ENCODE measurements at regions not wholly inside any gene's neighbourhood (a gene's known extent, or its start where the extent isn't known, plus 50 kb on each side); places are given as distances from the start of the nearest gene placed in this dataset.

DNA sequence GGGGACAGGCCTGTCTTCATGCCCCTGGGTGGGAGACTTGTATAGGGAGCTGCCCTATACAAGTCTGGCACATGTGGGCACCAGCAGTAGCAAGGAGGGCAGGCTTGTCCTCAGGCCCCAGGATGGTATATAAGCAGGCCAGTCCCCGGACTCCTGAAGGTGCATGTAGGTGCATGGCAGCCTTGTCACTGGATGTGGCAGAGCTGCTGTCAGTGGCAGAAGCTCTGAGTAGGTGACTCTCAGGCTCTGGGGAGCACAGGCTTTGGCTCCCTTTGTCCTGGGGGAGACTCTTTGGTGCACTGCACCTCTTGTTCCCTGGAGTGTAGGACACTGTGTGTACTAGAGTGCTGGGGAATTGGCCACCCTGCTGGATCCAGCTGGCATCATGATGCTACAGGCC is 376.7 kb upstream of the DIPK2B start (continued):
- TF ChIP-seq, protein P1, sequence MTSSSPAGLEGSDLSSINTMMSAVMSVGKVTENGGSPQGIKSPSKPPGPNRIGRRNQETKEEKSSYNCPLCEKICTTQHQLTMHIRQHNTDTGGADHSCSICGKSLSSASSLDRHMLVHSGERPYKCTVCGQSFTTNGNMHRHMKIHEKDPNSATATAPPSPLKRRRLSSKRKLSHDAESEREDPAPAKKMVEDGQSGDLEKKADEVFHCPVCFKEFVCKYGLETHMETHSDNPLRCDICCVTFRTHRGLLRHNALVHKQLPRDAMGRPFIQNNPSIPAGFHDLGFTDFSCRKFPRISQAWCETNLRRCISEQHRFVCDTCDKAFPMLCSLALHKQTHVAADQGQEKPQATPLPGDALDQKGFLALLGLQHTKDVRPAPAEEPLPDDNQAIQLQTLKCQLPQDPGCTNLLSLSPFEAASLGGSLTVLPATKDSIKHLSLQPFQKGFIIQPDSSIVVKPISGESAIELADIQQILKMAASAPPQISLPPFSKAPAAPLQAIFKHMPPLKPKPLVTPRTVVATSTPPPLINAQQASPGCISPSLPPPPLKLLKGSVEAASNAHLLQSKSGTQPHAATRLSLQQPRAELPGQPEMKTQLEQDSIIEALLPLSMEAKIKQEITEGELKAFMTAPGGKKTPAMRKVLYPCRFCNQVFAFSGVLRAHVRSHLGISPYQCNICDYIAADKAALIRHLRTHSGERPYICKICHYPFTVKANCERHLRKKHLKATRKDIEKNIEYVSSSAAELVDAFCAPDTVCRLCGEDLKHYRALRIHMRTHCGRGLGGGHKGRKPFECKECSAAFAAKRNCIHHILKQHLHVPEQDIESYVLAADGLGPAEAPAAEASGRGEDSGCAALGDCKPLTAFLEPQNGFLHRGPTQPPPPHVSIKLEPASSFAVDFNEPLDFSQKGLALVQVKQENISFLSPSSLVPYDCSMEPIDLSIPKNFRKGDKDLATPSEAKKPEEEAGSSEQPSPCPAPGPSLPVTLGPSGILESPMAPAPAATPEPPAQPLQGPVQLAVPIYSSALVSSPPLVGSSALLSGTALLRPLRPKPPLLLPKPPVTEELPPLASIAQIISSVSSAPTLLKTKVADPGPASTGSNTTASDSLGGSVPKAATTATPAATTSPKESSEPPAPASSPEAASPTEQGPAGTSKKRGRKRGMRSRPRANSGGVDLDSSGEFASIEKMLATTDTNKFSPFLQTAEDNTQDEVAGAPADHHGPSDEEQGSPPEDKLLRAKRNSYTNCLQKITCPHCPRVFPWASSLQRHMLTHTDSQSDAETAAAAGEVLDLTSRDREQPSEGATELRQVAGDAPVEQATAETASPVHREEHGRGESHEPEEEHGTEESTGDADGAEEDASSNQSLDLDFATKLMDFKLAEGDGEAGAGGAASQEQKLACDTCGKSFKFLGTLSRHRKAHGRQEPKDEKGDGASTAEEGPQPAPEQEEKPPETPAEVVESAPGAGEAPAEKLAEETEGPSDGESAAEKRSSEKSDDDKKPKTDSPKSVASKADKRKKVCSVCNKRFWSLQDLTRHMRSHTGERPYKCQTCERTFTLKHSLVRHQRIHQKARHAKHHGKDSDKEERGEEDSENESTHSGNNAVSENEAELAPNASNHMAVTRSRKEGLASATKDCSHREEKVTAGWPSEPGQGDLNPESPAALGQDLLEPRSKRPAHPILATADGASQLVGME (CRISPR knock-in tag; IDR thresholded peaks at IDR 0.05) = no peak
- TF ChIP-seq, protein P2, sequence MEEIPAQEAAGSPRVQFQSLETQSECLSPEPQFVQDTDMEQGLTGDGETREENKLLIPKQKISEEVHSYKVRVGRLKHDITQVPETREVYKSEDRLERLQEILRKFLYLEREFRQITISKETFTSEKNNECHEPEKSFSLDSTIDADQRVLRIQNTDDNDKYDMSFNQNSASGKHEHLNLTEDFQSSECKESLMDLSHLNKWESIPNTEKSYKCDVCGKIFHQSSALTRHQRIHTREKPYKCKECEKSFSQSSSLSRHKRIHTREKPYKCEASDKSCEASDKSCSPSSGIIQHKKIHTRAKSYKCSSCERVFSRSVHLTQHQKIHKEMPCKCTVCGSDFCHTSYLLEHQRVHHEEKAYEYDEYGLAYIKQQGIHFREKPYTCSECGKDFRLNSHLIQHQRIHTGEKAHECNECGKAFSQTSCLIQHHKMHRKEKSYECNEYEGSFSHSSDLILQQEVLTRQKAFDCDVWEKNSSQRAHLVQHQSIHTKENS (CRISPR knock-in tag; IDR thresholded peaks at IDR 0.05) = no peak

DNA sequence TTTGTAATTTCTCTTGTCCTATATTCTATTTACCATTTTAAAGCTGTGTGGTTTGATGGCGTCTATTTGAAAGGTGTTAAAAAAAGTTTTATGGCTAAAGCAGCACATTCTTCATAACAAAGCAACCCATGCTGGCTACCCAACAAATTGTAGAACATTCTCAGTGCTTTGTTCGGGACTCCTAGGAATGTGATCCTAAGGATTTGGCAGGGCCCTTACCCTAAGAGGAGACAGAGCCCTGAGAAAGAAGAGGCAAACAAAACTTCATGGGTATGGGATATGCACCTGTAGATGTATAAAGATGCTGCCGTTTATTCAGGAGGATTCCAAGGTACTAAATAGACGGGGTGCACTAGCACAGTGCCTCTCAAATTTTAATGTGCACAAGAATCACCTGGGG is 370.8 kb upstream of the DIPK2B start:
- CTCF ChIA-PET (ENCODE audit: low intra/inter-chr PET ratio) = no interaction called here
- DNase-seq (ENCODE audit: extremely low read depth in 1 of 4, low spot score in 3 of 4) = no peak
- Histone ChIP-seq H3K9ac (ENCODE audit: insufficient read depth in 1 of 2, low read depth in 2 of 2, low read length in 2 of 2) (no peak overlapping the region), H3K27me3 (ENCODE audit: control insufficient read depth in 2 of 2, insufficient read depth in 2 of 2, low read length in 2 of 2) (no peaks in the 10 kb centered on the region), H4K20me1 (replicated peaks; ENCODE audit: control insufficient read depth, insufficient read depth, low read length) (no peaks in the 10 kb centered on the region), H3K27ac (ENCODE audit: extremely low read depth, low read depth, low read length) (no peak overlapping the region), H2AFZ (ENCODE audit: low read depth, low read length) (no peak overlapping the region), H3K9me3 (replicated peaks; ENCODE audit: control insufficient read depth, insufficient read depth, low read depth, low read length) (no peaks in the 10 kb centered on the region), H3K4me2 (ENCODE audit: insufficient read depth, low read length) (no peak overlapping the region), H3K4me1 (replicated peaks in 1 of 2; ENCODE audit: control insufficient read depth in 2 of 2, insufficient read depth in 2 of 2, low read length in 2 of 2) (no peaks in the 10 kb centered on the region), H3K79me2 (ENCODE audit: control insufficient read depth, insufficient read depth, low read length) (no peaks in the 10 kb centered on the region), H3K36me3 (ENCODE audit: control insufficient read depth, insufficient read depth, low read length) (no peaks in the 10 kb centered on the region), H3K4me3 (no peak overlapping the region), H3K9me1 (ENCODE audit: control insufficient read depth, insufficient read depth, low read length) (no peaks in the 10 kb centered on the region)
- POLR2A ChIA-PET = interaction anchor here (0.7 kb wide), 1 partner anchor 84 kb away, joined by 3 read pairs; no protein-coding TSS in a partner anchor
- no peak for ATAC-seq
- 2% methylated on average over 4 of the region's 4 CpGs for WGBS (ENCODE audit: insufficient coverage, low coverage, missing lambda C conversion rate)
- in situ Hi-C loops (cut with MboI) (no loop called here), intact Hi-C loops (cut with micrococcal nuclease) (no loop called here)
- no peak for FAIRE-seq
- no TSS peak for BruUV-seq (replicated peaks)
- TF ChIP-seq ZNF174 (CRISPR knock-in tag; IDR thresholded peaks at IDR 0.05) = no peak
- no peak for TF ChIP-seq NR4A1 (CRISPR knock-in tag; IDR thresholded peaks at IDR 0.05)
- TF ChIP-seq NR4A1 (tag; IDR thresholded peaks at IDR 0.05) = no peak
- TF ChIP-seq LARP7 (IDR thresholded peaks at IDR 0.05) = no peak
- TF ChIP-seq, protein P3, sequence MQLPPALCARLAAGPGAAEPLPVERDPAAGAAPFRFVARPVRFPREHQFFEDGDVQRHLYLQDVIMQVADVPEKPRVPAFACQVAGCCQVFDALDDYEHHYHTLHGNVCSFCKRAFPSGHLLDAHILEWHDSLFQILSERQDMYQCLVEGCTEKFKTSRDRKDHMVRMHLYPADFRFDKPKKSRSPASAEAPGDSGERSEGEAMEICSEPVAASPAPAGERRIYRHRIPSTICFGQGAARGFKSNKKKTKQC (CRISPR knock-in tag; IDR thresholded peaks at IDR 0.05) = no peak
- TF ChIP-seq, protein P4, sequence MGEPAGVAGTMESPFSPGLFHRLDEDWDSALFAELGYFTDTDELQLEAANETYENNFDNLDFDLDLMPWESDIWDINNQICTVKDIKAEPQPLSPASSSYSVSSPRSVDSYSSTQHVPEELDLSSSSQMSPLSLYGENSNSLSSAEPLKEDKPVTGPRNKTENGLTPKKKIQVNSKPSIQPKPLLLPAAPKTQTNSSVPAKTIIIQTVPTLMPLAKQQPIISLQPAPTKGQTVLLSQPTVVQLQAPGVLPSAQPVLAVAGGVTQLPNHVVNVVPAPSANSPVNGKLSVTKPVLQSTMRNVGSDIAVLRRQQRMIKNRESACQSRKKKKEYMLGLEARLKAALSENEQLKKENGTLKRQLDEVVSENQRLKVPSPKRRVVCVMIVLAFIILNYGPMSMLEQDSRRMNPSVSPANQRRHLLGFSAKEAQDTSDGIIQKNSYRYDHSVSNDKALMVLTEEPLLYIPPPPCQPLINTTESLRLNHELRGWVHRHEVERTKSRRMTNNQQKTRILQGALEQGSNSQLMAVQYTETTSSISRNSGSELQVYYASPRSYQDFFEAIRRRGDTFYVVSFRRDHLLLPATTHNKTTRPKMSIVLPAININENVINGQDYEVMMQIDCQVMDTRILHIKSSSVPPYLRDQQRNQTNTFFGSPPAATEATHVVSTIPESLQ (CRISPR knock-in tag; IDR thresholded peaks at IDR 0.05) = no peak
- TF ChIP-seq NFATC3 (IDR thresholded peaks at IDR 0.05) = no peak
- TF ChIP-seq ILF3 (IDR thresholded peaks at IDR 0.05; ENCODE audit: borderline replicate concordance) = no peak
- no peak for TF ChIP-seq MEF2A (IDR thresholded peaks at IDR 0.05; ENCODE audit: control insufficient read depth, low read depth, low read length)
